Vagina (tissue), 2 donors: ENCODE measurements at regions not wholly inside any gene's neighbourhood (a gene's known extent, or its start where the extent isn't known, plus 50 kb on each side); places are given as distances from the start of the nearest gene placed in this dataset.
"Not testable (repeated sequence)": the region's sequence is repeated elsewhere in the genome, so short reads cannot be mapped to it uniquely, and the experiment has no call there.

Experiments
- DNase-seq, 2 donors: peaks; one replicate each; pipeline ENCODE4 v3.0.0-alpha.2; 2017; ENCODE audit errors: extremely low spot score in 2 of 2
- H3K27ac ChIP-seq: fragments of 200-600 bp; sonication (generic); one replicate; pipeline ENCODE4 v1.5.1; 2019
- H3K27me3 ChIP-seq: fragments of 200-600 bp; sonication (generic); one replicate; pipeline ENCODE4 v1.5.1; 2019
- H3K36me3 ChIP-seq, 2 donors: fragments of 200-600 bp; sonication (generic); one replicate each; pipeline ENCODE4 v1.5.1; 2017 to 2019
- H3K4me1 ChIP-seq: fragments of 200-600 bp; sonication (generic); one replicate; pipeline ENCODE4 v1.5.1; 2019
- H3K4me3 ChIP-seq, 2 donors: fragments of 200-600 bp; sonication (generic); 1 replicate in 1 of 2; 2 replicates in 1 of 2; pipeline ENCODE4 v1.5.1; 2016 to 2019
- H3K9me3 ChIP-seq: fragments of 200-600 bp; sonication (generic); one replicate; pipeline ENCODE4 v1.5.1; 2019
- POLR2A ChIP-seq, 2 donors: fragments of 450-650 bp; IDR thresholded peaks; one replicate each; pipeline ENCODE4 v1.6.1; 2017; ENCODE audit warnings: antibody characterized with exemption in 2 of 2, mild to moderate bottlenecking in 2 of 2, moderate library complexity in 2 of 2
- POLR2AphosphoS5 ChIP-seq, 2 donors: sonication (generic); formaldehyde crosslinking; IDR thresholded peaks; one replicate each; pipeline ENCODE4 v1.9.0; 2017; ENCODE audit warnings: antibody characterized with exemption in 2 of 2, mild to moderate bottlenecking in 2 of 2, low read depth in 1 of 2; ENCODE audit not compliant: insufficient read depth in 1 of 2
- intact Hi-C: fragments of 100-400 bp; cut with DNase I; formaldehyde crosslinking; loops from one replicate; pipeline ENCODE4 v1.15.1; 2023
- TF ChIP-seq, protein P1 (sequence below), 3 experiments: fragments of 450-650 bp in 2 of 3; fragments of 200-600 bp in 1 of 3; sonication (generic) in 1 of 3; IDR thresholded peaks; one replicate each; pipeline ENCODE4 v1.5.1; 2017 to 2019; ENCODE audit warnings: antibody characterized with exemption in 3 of 3, mild to moderate bottlenecking in 2 of 3, moderate library complexity in 2 of 3

DNA sequence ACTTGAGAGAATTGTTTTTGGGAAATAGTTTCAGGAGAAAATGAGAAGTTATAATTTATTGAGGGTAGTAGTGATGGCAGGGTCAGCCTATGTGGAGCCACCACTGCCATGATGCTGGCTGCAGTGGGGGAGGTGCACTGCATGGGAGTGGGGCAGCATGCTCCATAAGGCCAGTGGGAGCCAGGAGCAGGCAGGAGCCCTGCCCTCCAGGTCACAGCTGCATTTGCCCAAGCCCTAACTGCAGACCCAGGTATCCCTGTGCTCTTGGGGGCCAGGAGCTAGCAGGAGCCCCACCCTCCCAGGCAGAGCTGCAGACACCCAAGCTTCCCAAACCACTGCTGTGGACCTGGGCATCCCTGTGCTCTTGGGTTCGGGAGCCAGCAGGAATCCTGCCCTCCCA is 757.3 kb upstream of the CRIM1 start:
- H3K36me3 ChIP-seq = no peaks in the 10 kb centered on the region
- no peaks in the 10 kb centered on the region for H3K9me3 ChIP-seq
- H3K27ac ChIP-seq = no peak overlapping the region
- H3K4me1 ChIP-seq = no peaks in the 10 kb centered on the region
- TF ChIP-seq POLR2AphosphoS5 (IDR thresholded peaks at IDR 0.05; ENCODE audit: insufficient read depth in 1 of 2, low read depth in 1 of 2) (no peak), POLR2A (IDR thresholded peaks at IDR 0.05) (no peak)
- TF ChIP-seq, protein P1, sequence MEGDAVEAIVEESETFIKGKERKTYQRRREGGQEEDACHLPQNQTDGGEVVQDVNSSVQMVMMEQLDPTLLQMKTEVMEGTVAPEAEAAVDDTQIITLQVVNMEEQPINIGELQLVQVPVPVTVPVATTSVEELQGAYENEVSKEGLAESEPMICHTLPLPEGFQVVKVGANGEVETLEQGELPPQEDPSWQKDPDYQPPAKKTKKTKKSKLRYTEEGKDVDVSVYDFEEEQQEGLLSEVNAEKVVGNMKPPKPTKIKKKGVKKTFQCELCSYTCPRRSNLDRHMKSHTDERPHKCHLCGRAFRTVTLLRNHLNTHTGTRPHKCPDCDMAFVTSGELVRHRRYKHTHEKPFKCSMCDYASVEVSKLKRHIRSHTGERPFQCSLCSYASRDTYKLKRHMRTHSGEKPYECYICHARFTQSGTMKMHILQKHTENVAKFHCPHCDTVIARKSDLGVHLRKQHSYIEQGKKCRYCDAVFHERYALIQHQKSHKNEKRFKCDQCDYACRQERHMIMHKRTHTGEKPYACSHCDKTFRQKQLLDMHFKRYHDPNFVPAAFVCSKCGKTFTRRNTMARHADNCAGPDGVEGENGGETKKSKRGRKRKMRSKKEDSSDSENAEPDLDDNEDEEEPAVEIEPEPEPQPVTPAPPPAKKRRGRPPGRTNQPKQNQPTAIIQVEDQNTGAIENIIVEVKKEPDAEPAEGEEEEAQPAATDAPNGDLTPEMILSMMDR (IDR thresholded peaks at IDR 0.05) = no peak
- DNase-seq = no peak
- H3K4me3 ChIP-seq = no peak overlapping the region
- no peaks in the 10 kb centered on the region for H3K27me3 ChIP-seq
- intact Hi-C loops = no loop called here

DNA sequence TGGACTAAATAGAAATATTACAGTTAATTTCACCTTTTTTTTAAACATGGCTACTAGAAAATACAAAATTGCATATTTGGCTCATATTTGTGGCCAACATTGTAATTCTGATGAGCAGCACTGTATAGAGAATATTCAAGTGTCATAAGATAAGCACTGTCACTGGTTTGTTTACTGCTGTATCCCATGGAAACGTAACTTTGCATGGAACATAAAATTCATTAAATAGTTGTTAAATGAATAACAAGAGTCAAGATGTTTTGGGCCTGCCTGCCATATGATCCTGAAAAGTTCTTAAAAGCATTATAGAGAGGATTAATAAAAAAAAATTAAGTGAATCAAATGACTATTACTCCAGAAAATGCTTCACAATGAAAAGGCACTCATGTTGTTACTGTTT is 763.7 kb upstream of the CRIM1 start:
- intact Hi-C loops = no loop called here
- TF ChIP-seq, protein P1 (IDR thresholded peaks at IDR 0.05) = no peak
- TF ChIP-seq POLR2A (IDR thresholded peaks at IDR 0.05) = no peak
- no peak for TF ChIP-seq POLR2AphosphoS5 (IDR thresholded peaks at IDR 0.05; ENCODE audit: insufficient read depth in 1 of 2, low read depth in 1 of 2)
- Histone ChIP-seq H3K27me3 (no peaks in the 10 kb centered on the region), H3K36me3 (no peaks in the 10 kb centered on the region), H3K9me3 (no peaks in the 10 kb centered on the region), H3K4me1 (no peaks in the 10 kb centered on the region), H3K27ac (no peak overlapping the region), H3K4me3 (no peak overlapping the region)
- no peak for DNase-seq

DNA sequence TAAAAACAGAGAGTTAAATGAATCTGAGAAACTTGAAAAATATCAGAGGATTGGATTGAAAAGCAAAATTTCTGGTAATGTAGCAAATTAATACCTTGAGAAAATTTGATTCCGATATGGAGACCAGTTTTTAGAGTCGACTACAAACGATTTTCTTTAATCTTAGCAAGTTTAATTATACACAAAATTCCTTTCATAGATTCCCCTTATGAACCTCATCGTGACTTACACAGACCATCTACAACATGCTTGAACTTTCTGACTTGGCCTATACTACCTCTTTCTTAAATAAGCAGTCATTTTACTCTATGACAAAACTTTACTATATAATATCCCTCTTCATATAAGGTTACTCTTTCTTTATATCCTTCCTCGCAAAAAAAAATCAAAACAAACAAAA is 769.6 kb upstream of the CRIM1 start:
- Histone ChIP-seq H3K27ac (no peak overlapping the region), H3K36me3 (no peaks in the 10 kb centered on the region), H3K4me1 (no peaks in the 10 kb centered on the region), H3K4me3 (no peak overlapping the region), H3K27me3 (no peaks in the 10 kb centered on the region), H3K9me3 (no peaks in the 10 kb centered on the region)
- intact Hi-C loops = no loop called here
- no peak for DNase-seq
- no peak for TF ChIP-seq POLR2AphosphoS5 (IDR thresholded peaks at IDR 0.05; ENCODE audit: insufficient read depth in 1 of 2, low read depth in 1 of 2)
- TF ChIP-seq, protein P1 (IDR thresholded peaks at IDR 0.05) = no peak
- no peak for TF ChIP-seq POLR2A (IDR thresholded peaks at IDR 0.05)

DNA sequence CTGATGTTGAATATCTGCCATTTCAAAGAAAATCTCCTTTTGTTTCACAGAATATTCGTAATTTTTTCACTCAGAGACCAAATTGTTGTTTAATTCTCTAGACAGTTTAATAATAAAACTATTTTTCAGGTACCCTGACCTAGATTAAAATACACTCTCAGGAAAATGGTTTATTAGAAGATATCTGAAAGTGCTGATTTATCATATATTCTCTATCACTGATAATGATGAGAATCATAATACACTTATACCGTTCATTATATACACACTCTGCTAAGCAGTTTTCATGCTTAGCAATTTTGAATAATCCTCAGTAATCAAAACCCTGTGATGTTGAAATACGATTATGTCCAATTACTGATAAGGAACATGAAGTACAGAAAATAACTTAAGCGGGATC is 772.9 kb upstream of the CRIM1 start:
- Histone ChIP-seq H3K4me3 (no peak overlapping the region), H3K4me1 (no peaks in the 10 kb centered on the region), H3K9me3 (no peaks in the 10 kb centered on the region), H3K36me3 (no peaks in the 10 kb centered on the region), H3K27ac (no peak overlapping the region), H3K27me3 (no peaks in the 10 kb centered on the region)
- DNase-seq = no peak
- intact Hi-C loops = no loop called here
- TF ChIP-seq POLR2A (IDR thresholded peaks at IDR 0.05) (no peak), POLR2AphosphoS5 (IDR thresholded peaks at IDR 0.05; ENCODE audit: insufficient read depth in 1 of 2, low read depth in 1 of 2) (no peak)
- TF ChIP-seq, protein P1 (IDR thresholded peaks at IDR 0.05) = no peak

DNA sequence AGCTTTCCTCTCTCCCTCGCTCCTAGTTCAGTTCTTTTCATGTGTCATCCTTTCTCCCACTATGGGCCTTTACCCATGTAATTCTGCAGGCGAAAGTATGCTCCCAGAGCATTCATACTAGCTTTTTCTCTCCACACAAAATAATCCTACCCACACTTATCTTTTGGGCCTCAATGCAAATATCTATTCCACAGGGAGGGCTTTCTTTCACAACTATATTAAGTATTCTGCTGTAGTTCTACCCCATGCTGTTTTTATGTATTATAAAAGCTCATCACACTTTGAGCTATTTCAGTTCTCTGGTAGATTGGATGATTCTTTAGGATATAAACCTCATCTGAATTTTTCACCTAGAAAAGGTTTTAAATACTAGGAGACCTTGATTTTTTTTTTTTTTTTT is 774.6 kb upstream of the CRIM1 start:
- TF ChIP-seq POLR2A (IDR thresholded peaks at IDR 0.05) (no peak), POLR2AphosphoS5 (IDR thresholded peaks at IDR 0.05; ENCODE audit: insufficient read depth in 1 of 2, low read depth in 1 of 2) (no peak)
- TF ChIP-seq, protein P1 (IDR thresholded peaks at IDR 0.05) = no peak
- Histone ChIP-seq H3K9me3 (no peaks in the 10 kb centered on the region), H3K27me3 (no peaks in the 10 kb centered on the region), H3K36me3 (no peaks in the 10 kb centered on the region), H3K4me3 (no peak overlapping the region), H3K27ac (no peak overlapping the region), H3K4me1 (no peaks in the 10 kb centered on the region)
- intact Hi-C loops = no loop called here
- DNase-seq = no peak

DNA sequence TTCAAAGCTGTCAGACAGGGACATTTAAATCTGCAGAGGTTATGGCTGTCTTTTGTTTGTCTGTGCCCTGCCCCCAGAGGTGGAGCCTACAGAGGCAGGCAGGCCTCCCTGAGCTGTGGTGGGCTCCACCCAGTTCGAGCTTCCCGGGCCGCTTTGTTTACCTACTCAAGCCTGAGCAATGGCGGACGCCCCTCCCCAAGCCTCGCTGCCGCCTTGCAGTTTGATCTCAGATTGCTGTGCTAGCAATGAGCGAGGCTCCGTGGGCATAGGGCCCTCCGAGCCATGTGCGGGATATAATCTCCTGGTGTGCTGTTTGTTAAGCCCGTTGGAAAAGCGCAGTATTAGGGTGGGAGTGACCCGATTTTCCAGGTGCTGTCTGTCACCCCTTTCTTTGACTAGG is 787.0 kb upstream of the CRIM1 start:
- H3K4me3 ChIP-seq, H3K27ac ChIP-seq, H3K9me3 ChIP-seq, H3K27me3 ChIP-seq, DNase-seq, H3K4me1 ChIP-seq, H3K36me3 ChIP-seq, intact Hi-C loops: not testable (repeated sequence)
